Stromal cell of bone marrow (primary cell): ENCODE measurements at regions not wholly inside any gene's neighbourhood (a gene's known extent, or its start where the extent isn't known, plus 50 kb on each side); places are given as distances from the start of the nearest gene placed in this dataset.
"Not testable (repeated sequence)": the region's sequence is repeated elsewhere in the genome, so short reads cannot be mapped to it uniquely, and the experiment has no call there.

Experiments used
- DNase-seq: peaks from one replicate; pipeline ENCODE4 v3.0.0-alpha.2; 2012; ENCODE audit warnings: low read depth

DNA sequence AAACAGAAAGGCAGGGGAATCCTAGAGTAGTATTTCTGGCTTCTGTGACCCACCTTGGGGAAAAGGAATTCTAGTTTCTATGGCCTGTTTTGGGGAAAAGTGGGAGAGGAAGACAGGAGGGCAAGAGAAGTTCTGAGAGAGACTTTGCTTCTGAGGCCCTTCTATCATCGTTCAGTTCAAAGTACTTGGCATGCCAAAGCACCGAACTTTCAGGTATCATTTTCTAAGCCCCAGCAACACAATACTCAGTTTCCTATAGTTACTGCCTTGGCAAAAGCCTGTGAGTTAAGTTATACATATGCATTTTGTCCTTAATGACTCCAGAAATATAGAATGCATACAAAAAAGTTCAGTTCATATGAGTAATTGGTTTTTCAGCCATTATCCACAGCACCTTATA, 74.1 kb upstream of the CHD2 start:
- DNase-seq = no peak

DNA sequence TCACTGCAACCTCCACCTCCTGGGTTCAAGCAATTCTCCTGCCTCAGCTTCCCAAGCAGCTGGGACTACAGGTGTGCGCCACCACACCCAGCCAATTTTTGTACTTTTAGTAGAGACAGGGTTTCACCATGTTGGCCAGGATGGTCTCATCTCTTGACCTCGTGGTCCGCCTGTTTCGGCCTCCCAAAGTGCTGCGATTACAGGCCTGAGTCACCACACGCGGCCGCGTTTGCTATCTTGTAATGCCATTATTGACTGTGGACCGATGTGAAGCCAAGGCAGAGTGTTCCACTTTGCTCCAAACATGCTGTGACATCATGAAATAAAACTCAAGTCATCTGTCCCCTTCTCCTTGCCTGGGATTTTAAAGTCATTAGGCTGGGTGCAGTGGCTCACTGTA, 72.1 kb upstream of the CHD2 start:
- not testable (repeated sequence) for DNase-seq

DNA sequence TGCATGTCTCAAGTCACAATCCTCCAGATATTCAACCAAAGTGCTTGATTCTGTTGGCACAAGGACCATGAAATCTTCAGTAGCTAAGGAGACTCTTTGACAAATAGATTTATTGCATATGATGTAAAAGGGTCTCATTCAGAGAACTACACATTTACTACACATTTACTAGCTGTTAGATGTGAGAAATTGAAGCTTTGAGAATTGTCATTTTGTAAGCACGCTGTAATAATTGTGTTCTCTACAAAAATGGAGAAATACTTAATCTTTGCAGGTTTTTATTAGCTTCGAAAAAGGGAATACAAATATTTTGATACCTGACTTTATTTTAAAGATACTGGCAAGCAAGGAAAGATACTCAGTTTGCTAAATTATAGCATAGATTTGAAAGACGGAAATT, 70.2 kb upstream of the CHD2 start:
- DNase-seq = no peak

DNA sequence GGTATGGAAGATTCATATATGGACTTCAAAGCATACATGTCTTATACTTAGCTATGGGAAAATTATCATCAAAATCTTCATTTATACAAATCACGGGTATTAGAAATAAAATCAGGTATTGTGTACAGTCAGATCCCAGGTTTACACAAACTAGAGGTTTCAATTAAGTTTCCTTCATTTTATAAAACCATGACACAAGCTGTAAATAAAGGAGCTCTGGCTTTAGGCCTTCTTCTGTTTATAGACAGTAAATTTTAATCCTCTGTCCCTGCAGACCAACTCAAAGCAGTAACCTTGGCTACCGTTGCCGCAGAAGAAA, 68.8 kb upstream of the CHD2 start:
- no peak for DNase-seq

GRCh38 chr15:92831655-92832328, 68.3 kb upstream of the CHD2 start:
- peak; percentile 84 for DNase-seq

GRCh38 chr15:92833106-92833433, 67.1 kb upstream of the CHD2 start:
- no peak for DNase-seq

- DNase-seq = no peak
These were observed 66.4 kb upstream of the CHD2 start for GRCh38 chr15:92833493-92834271.

- DNase-seq = no peak
These were observed 60.4 kb upstream of the CHD2 start for GRCh38 chr15:92839696-92840095.

- no peak for DNase-seq
These were observed 60.0 kb upstream of the CHD2 start for GRCh38 chr15:92840149-92840548.

DNA sequence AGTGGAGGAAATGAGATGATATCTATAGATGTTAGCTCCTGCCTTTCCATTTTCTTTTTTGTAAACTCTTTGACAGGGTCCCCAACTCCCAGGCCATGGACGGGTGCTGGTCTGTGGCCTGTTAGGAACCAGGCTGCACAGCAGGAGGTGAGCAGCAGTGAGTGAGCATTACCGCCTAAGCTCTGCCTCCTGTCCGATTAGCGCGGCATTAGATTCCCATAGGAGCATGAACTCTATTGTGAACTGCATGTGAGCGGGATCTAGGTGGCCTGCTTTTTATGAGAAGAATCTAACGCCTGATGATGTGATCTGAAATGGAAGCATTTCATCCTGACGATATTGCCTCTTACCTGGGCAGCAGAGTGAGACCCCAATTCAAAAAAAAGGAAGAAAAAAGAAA, 56.8 kb upstream of the CHD2 start:
- no peak for DNase-seq

DNA sequence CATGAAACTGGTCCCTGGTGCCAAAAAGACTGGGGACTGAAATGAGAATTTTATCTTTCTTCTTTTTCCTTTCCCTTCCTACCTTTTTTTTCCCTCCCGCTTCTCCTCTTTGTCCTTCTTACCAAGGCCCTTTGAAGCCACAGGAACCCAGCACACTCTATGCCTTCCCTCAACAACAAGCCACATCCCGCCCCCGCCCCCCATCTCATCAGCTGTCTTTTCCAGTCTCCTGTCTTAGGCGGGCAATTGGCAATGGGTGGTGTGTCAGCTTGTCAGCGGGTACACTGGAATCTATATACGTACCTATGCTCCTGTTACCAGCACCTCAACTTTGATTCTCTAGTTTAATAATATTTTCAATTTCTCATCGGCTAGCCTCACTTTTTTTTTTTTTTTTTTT, 56.3 kb upstream of the CHD2 start:
- no peak for DNase-seq

- no peak for DNase-seq
These were observed 55.0 kb upstream of the CHD2 start for GRCh38 chr15:92845126-92845508.

DNA sequence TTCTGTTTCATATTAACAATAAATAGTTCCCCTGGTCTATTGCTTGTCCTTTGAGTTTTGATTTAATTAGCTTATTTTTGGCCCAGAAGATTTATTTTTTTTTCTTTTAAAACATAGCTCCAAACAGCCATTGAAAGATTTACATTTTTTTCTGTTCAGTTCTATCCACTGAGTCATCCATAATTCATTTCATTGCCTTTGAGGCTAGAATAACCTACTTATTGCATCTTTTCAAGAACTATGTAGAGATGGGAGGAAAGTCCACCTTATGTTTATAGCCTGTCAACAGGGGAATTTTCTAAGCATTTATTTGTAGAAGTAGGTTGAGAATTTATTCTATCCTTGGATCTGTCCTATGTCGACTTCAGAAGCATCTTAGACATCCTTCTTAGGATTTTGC, 53.4 kb upstream of the CHD2 start:
- DNase-seq = no peak

DNA sequence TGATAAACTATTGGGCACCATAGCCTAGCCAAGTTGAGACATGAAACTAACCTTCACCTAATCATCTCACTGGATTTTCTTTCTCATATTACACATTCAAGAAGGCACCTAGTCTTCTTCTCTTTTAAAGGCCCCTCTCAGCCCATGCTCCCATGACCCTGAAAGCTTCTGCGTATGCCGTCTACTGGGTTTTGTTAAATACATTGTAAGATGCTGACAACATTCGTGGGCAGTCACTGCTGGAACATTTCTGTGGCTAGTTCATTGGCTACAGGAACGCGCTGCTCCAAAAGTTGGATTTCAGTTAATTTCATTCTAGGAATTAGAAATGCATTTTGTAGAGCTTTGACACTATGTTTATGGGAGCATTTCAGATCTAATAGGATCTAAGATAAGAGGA, 52.3 kb upstream of the CHD2 start:
- no peak for DNase-seq

- DNase-seq = no peak
These were observed 51.7 kb upstream of the CHD2 start for GRCh38 chr15:92848464-92848851.

- DNase-seq = no peak
These were observed 51.1 kb upstream of the CHD2 start for GRCh38 chr15:92848852-92849598.

DNA sequence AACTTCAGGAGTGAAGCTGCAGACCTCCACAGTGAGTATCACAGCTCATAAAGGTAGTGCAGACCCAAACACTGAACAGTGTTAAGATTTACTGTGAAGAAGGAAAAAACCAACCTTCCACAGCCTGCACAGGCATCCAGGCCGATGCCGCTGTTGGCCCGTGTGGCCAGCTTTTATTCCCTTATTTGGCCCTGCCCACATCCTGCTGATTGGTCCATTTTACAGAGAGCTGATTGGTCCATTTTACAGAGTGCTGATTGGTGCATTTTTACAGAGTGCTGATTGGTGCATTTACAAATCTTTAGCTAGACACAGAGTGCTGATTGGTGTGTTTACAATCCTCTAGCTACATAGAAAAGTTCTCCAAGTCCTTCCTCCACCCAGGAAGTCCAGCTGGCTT, 49.9 kb upstream of the CHD2 start:
- not testable (repeated sequence) for DNase-seq
